A549 (cell line): ENCODE measurements at regions not wholly inside any gene's neighbourhood (a gene's known extent, or its start where the extent isn't known, plus 50 kb on each side); places are given as distances from the start of the nearest gene placed in this dataset.

Experiments
- ATAC-seq, 2 experiments: fragments of 200-7000 bp in 1 of 2; fragments of >200 bp in 1 of 2; cut with Nextera tagmentation in 1 of 2; cut with Tn5 transposase in 1 of 2; 3 replicates each; pipeline versions ENCODE4 v1.8.0 to v1.9.1; 2018 to 2020; ENCODE audit warnings: mild to moderate bottlenecking in 1 of 2, moderate library complexity in 1 of 2
- CTCF ChIA-PET: fragments of 300-600 bp; sonication (Branson Sonifier 250); formaldehyde crosslinking; extraction: SDS; loops from one replicate; lab custom pipeline; 2021; ENCODE audit warnings: antibody characterized with exemption, inconsistent platforms; lab: Yijun Ruan, JAX
- POLR2A ChIA-PET: fragments of 350-600 bp; formaldehyde crosslinking; extraction: SDS; loops from one replicate; lab custom pipeline; 2021; ENCODE audit warnings: antibody characterized with exemption, inconsistent platforms; lab: Yijun Ruan, JAX
- DNase-seq, 2 experiments: peaks; one replicate each; pipeline versions ENCODE4 v3.0.0 to v3.0.0-alpha.2; 2011 to 2016; ENCODE audit warnings: low read depth in 1 of 2, low spot score in 1 of 2
- FAIRE-seq: peaks from 2 replicates; lab custom pipeline; 2011; peaks lifted over from hg19 to GRCh38; lab: Jason Lieb, UNC
- H3K27ac ChIP-seq, 2 experiments: fragments of >200 bp; sonication (Bioruptor Twin); formaldehyde crosslinking; 3 replicates each; pipeline ENCODE4 v1.5.1; 2016 to 2017
- H3K4me1 ChIP-seq: fragments of >200 bp; sonication (Bioruptor Twin); formaldehyde crosslinking; 3 replicates; pipeline ENCODE4 v1.6.1; 2016
- H3K4me2 ChIP-seq: fragments of >200 bp; sonication (Bioruptor Twin); formaldehyde crosslinking; 3 replicates; pipeline ENCODE4 v1.6.1; 2016
- H3K4me3 ChIP-seq: fragments of >200 bp; sonication (Bioruptor Twin); formaldehyde crosslinking; 3 replicates; pipeline ENCODE4 v1.5.1; 2016
- H3K9me3 ChIP-seq: fragments of >200 bp; sonication (Bioruptor Twin); formaldehyde crosslinking; 3 replicates; pipeline ENCODE4 v1.6.1; 2016
- ATOH8 ChIP-seq: fragments of 250-450 bp; sonication (Bioruptor Pico); IDR thresholded peaks from 2 replicates; pipeline ENCODE4 v1.5.0; 2020; ENCODE audit warnings: low read depth, mild to moderate bottlenecking, moderate library complexity
- CTCF ChIP-seq: fragments of >200 bp; sonication (Bioruptor Twin); formaldehyde crosslinking; IDR thresholded peaks from 3 replicates; pipeline ENCODE4 v1.5.1; 2016
- E2F6 ChIP-seq: IDR thresholded peaks from 2 replicates; pipeline ENCODE4 v1.6.1; 2012; ENCODE audit warnings: low read depth, borderline replicate concordance
- EHMT2 ChIP-seq: fragments of 200-600 bp; sonication (generic); IDR thresholded peaks from 2 replicates; pipeline ENCODE4 v1.6.1; 2016; ENCODE audit warnings: antibody characterized with exemption, low read depth, mild to moderate bottlenecking, moderate library complexity
- FOSB ChIP-seq: fragments of 250-450 bp; sonication (Bioruptor Pico); IDR thresholded peaks from 2 replicates; pipeline ENCODE4 v1.5.0; 2020; ENCODE audit warnings: mild to moderate bottlenecking, moderate library complexity
- FOXS1 ChIP-seq: fragments of 250-450 bp; sonication (Bioruptor Pico); IDR thresholded peaks from 2 replicates; pipeline ENCODE4 v1.5.0; 2020; ENCODE audit warnings: mild to moderate bottlenecking, moderate library complexity
- GATA3 ChIP-seq: IDR thresholded peaks from 2 replicates; pipeline ENCODE4 v1.6.1; 2012; ENCODE audit warnings: borderline replicate concordance
- HEYL ChIP-seq: fragments of 250-450 bp; sonication (Bioruptor Pico); IDR thresholded peaks from 2 replicates; pipeline ENCODE4 v1.8.0; 2021; ENCODE audit warnings: mild to moderate bottlenecking, moderate library complexity
- JUNB ChIP-seq: fragments of >200 bp; sonication (Bioruptor Twin); formaldehyde crosslinking; IDR thresholded peaks from 2 replicates; pipeline ENCODE4 v1.6.1; 2016
- MAFK ChIP-seq: fragments of 450-650 bp; IDR thresholded peaks from 2 replicates; pipeline ENCODE4 v1.6.1; 2014; ENCODE audit not compliant: partially characterized antibody
- MAX ChIP-seq: IDR thresholded peaks from 2 replicates; pipeline ENCODE4 v1.6.1; 2012
- MAZ ChIP-seq: fragments of 150-350 bp; IDR thresholded peaks from 2 replicates; pipeline ENCODE4 v1.6.1; 2014; ENCODE audit warnings: antibody characterized with exemption, low read depth, low read length, borderline replicate concordance
- NPAS2 ChIP-seq: fragments of 250-450 bp; sonication (Bioruptor Pico); IDR thresholded peaks from 2 replicates; pipeline ENCODE4 v1.8.0; 2022; ENCODE audit warnings: mild to moderate bottlenecking, moderate library complexity, borderline replicate concordance
- RARB ChIP-seq: fragments of 250-450 bp; sonication (Bioruptor Pico); IDR thresholded peaks from 2 replicates; pipeline ENCODE4 v1.8.0; 2021; ENCODE audit warnings: mild to moderate bottlenecking, moderate library complexity
- RNF2 ChIP-seq: fragments of 200-600 bp; sonication (generic); IDR thresholded peaks from 2 replicates; pipeline ENCODE4 v1.6.1; 2016; ENCODE audit warnings: low read depth, mild to moderate bottlenecking, antibody characterized with exemption, moderate library complexity, borderline replicate concordance
- TP53 ChIP-seq: fragments of 250-450 bp; sonication (Bioruptor Pico); IDR thresholded peaks from 2 replicates; pipeline ENCODE4 v1.5.0; 2021; ENCODE audit warnings: mild to moderate bottlenecking, moderate library complexity
- ZC3H11A ChIP-seq: fragments of 450-650 bp; IDR thresholded peaks from 2 replicates; pipeline ENCODE4 v1.6.1; 2014; ENCODE audit warnings: antibody characterized with exemption, mild to moderate bottlenecking
- WGBS: methylation state at CpG from one replicate; pipeline ENCODE4 v1.1.6; 2017; ENCODE audit errors: missing lambda C conversion rate; 5-methylcytosine and 5-hydroxymethylcytosine counted together

DNA sequence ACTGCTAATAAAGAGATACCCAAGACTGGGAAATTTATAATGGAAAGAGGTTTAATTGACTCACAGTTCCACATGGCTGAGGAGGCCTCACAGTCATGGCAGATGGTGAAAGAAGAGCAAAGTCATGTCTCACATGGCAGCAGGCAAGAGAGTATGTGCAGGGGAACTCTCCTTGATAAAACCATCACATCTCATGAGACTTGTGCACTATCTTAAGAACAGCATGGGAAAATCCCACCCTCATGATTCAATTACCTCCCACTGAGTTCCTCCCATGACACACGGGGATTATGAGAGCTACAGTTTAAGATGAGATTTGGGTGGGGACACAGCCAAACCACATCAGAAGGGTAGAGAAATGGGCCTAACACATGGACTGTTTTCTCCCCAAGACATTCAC, 156.3 kb downstream of the CCDC71L start:
- H3K9me3 ChIP-seq: no peaks in the 10 kb centered on the region
- ChIA-PET CTCF (interaction anchor here (1.3 kb wide), 1 partner anchor 14 kb away, joined by 3 read pairs; no protein-coding TSS in a partner anchor), POLR2A (no interaction called here)
- WGBS: 31% methylated on average over 1 of the region's 1 CpG
- DNase-seq: no peak
- no peaks in the 10 kb centered on the region for H3K4me1 ChIP-seq
- H3K27ac ChIP-seq: no peak overlapping the region
- FAIRE-seq: no peak
- ATAC-seq: no peak
- TF ChIP-seq MAX: no peak
- TF ChIP-seq CTCF: no peak
- no peak overlapping the region for H3K4me3 ChIP-seq
- no peak overlapping the region for H3K4me2 ChIP-seq

DNA sequence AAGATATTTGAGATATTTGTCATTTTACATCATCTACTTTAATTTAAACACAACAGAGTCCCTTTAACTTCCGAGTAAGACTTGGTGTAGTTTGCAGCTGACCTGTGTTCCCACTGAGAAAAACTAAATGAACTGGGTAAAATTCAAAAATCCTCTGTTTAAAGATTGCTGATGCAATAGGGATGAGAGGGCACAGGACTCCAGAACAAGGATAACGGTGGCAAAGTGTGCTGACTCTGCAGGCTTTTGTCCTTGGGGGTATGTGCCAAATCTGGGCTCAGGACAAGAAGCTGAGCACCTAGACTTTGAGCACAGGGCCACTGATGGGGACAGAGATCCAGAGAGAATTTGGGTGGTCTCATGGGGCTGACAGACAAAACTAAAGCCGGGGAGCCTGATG, 156.8 kb downstream of the CCDC71L start:
- H3K4me2 ChIP-seq: no peak overlapping the region
- ChIA-PET POLR2A (no interaction called here), CTCF (no interaction called here)
- DNase-seq (no peak), ATAC-seq (no peak), FAIRE-seq (no peak)
- H3K27ac ChIP-seq: no peak overlapping the region
- no peaks in the 10 kb centered on the region for H3K4me1 ChIP-seq
- 49% methylated on average over 3 of the region's 3 CpGs for WGBS
- no peak overlapping the region for H3K4me3 ChIP-seq
- H3K9me3 ChIP-seq: no peaks in the 10 kb centered on the region
- TF ChIP-seq NPAS2 (CRISPR knock-in tag) (no peak), MAFK (peak; percentile 18)

GRCh38 chr7:106503626-106504025, 157.3 kb downstream of the CCDC71L start:
- CTCF ChIA-PET: no interaction called here
- FAIRE-seq: no peak

GRCh38 chr7:106501605-106502580, 159.1 kb downstream of the CCDC71L start:
- POLR2A ChIA-PET: no interaction called here
- TF ChIP-seq ZC3H11A (no peak), GATA3 (no peak), EHMT2 (no peak), TP53 (CRISPR knock-in tag) (no peak), FOSB (CRISPR knock-in tag) (no peak), MAFK (no peak), RARB (CRISPR knock-in tag) (no peak), MAZ (no peak), ATOH8 (CRISPR knock-in tag) (no peak), RNF2 (no peak), JUNB (no peak), HEYL (CRISPR knock-in tag) (no peak), FOXS1 (no peak)
- 49% methylated on average over 5 of the region's 5 CpGs for WGBS
- H3K4me3 ChIP-seq: no peak overlapping the region
- CTCF ChIA-PET: no interaction called here
- no peak overlapping the region for H3K27ac ChIP-seq
- ATAC-seq: no peak
- no peak for FAIRE-seq
- DNase-seq: no peak
- H3K4me1 ChIP-seq: no peaks in the 10 kb centered on the region
- no peak overlapping the region for H3K4me2 ChIP-seq
- no peaks in the 10 kb centered on the region for H3K9me3 ChIP-seq

More at GRCh38 chr7:106503626-106504025, 157.3 kb downstream of the CCDC71L start:
- Histone ChIP-seq H3K27ac (no peak overlapping the region), H3K4me3 (no peak overlapping the region), H3K4me1 (no peaks in the 10 kb centered on the region), H3K4me2 (no peak overlapping the region), H3K9me3 (no peaks in the 10 kb centered on the region)
- WGBS: 78% methylated on average over 3 of the region's 3 CpGs
- POLR2A ChIA-PET: no interaction called here
- TF ChIP-seq MAFK (peak; percentile 51), E2F6 (no peak)
- ATAC-seq (no peak), DNase-seq (no peak)
